HG03354 (cell line): ENCODE measurements at regions not wholly inside any gene's neighbourhood (a gene's known extent, or its start where the extent isn't known, plus 50 kb on each side); places are given as distances from the start of the nearest gene placed in this dataset.
A peak's percentile ranks its signal among the peaks of the same experiment; 100 is the strongest.
"Not testable (repeated sequence)": the region's sequence is repeated elsewhere in the genome, so short reads cannot be mapped to it uniquely, and the experiment has no call there.

ENCODE experiments used
- ATAC-seq: cut with Tn5 transposase; IDR thresholded peaks from one replicate; pipeline ENCODE4 v1.9.1; 2021; ENCODE audit warnings: mild to moderate bottlenecking; ENCODE audit not compliant: unreplicated experiment, poor library complexity, severe bottlenecking

DNA sequence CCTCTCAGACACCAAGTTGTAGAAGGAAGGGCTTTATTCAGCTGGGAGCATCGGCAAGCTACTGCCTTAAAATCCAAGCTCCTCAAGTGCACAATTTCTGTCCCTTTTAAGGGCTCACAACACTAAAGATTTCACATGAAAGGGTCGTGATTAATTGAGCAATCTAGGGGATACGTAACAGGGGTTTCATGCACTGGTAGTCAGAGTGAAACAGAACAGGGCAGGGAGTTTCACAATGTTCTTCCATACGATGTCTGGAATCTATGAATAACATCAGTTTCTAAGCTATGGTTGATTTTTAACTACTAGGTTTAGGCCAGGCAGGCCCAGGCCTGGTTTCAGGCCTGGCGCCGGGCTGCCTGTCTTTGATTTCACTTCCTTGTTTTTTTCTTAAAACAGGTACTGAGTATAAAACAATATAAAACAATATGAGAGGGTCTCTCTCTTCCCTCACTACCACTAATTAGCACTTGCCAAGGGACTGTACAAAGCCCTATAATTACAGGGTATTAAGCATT lies 315.4 kb downstream of the NAF1 start:
- peak; percentile 47 for ATAC-seq

GRCh38 chr4:162849937-162850336 lies 316.8 kb downstream of the NAF1 start:
- ATAC-seq, result no peak

DNA sequence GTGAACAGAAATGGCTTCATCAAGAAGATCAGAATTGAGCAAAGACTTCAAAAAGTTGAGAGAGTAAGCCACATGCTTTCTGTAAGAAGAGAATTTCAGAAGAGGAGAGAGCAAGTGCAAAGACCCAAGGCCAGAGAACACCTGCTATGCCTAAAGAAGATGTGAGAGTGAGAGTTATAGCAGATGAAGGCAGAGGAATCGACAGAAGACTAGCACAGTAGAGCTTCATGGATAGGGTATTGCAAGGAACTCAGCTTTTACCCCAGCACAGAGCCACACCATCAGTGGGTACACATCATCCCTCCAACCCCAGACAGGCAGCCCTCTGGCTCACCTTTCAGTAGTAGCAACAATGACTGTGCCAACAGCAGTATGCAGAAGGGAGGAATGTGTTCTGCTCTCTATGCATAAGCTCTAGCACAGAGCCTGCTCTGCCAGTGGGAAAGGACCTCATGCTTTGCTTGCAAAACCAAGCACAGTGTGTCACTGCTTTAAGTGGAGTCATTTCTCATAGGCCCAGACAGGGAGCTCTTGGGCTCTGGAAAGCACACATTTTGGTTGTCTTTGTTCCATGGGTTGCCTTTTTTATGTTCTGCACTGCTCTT lies 318.6 kb downstream of the NAF1 start:
- peak; percentile 49 for ATAC-seq

- ATAC-seq, result no peak
Observed at GRCh38 chr4:162841753-162842152, 324.9 kb downstream of the NAF1 start.

DNA sequence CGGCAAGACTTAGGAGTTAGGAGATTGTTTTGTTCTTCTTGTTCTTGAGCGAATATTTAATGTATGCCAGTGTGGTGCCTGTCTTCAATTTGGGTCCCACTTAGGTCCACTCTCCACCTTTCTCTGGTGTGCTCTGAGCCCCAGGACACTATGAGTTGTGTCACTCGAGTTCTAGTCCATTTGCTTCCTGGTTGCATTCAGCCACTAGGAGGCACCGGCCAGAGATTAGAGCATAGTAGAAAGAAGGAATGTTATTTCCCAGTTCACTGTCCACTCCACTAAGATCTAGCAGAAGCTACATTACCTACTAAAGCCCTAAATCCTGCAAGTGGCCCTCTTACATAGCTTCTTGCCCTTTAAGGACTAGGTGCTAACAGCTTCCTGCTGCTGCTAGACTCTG lies 326.9 kb downstream of the NAF1 start:
- ATAC-seq, result no peak

DNA sequence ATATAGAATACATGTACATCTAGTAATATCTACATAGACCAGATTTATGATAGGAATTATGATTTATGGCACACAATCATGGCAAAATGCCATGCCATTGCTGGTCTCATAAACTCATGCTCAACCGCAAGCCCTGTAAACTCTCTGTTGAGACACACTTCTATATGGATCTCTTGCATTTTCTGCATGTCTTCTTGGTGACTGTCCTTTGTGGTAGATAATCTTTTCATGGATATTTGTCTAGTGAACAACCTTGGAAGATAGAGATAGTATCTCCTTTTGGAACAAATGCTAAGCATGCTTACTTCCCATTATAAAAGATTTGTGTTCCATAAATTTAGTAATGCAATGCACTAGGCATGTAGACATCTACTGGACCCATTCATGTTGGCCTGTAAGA lies 328.0 kb downstream of the NAF1 start:
- no peak for ATAC-seq

DNA sequence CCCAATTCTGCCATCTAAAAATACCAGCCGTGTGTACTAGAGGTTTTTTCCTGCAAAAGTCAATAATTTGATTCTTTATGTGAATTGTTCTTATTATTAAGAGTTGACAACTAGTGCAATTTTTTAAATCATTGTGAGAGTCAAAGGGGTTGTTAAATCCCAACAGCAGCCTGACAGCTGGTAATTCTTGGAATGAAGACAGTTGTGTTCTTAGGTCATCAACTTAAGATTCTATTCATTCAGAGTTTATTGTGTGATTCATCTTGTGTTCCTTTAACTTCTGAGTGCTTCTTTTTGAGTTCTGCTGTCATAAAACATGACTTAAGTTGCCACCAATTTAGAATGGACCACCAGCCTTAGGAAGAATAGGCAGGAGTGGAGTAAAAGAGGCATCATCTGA lies 329.0 kb downstream of the NAF1 start:
- ATAC-seq, result no peak

DNA sequence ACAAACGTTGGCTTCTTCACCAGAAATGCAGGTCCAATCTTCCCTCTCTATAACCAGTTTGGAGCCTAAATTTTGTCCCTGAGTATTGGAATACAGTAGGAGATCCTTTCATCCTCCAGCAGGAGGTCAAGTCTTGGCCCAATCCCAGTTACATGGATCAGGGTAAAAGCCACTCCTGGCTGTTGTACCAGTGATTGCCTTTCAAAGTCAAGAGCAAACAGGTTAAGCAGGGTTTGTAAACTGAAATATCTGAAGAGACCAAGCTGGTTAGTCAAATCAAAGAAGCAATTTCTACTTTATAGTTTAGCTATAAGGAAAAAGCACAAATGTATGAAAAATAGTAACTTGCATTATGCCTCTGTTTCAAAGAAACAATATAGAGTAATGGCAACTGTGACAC lies 329.4 kb downstream of the NAF1 start:
- ATAC-seq, result no peak

DNA sequence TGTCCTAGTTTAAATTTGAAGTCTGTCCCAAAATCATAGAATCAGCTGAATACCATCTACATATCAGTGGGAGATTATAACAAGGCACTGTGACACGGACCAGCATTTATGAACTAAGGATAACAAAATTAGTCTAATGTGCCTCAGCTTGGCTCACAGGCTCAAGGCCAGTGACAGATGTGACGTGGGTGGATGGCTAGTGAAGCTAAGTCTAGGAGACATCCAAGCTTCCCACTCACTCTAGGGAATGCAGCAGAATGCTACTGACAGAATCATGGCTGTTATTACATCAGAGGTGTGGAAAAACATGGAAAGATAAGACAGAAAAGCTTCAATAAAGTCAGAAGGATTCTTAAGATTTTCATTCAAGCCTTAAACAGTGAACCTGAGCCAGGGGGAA lies 329.9 kb downstream of the NAF1 start:
- no peak for ATAC-seq

DNA sequence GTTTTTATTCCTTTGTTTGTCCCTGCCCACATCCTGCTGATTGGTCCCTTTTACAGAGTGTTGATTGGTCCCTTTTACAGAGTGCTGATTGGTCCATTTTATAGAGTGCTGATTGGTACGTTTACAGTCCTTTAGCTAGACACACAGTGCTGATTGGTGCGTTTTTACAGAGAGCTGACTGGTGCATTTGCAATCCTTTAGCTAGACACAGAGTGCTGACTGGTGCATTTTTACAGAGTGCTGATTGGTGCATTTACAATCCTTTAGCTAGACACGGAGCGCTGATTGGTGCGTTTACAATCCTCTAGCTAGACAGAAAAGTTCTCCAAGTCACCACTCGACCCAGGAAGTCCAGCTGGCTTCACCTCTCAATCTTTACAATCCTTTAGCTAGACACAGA lies 330.4 kb downstream of the NAF1 start:
- ATAC-seq, result not testable (repeated sequence)

- ATAC-seq, result no peak
Observed at GRCh38 chr4:162830899-162831298, 335.8 kb downstream of the NAF1 start.

DNA sequence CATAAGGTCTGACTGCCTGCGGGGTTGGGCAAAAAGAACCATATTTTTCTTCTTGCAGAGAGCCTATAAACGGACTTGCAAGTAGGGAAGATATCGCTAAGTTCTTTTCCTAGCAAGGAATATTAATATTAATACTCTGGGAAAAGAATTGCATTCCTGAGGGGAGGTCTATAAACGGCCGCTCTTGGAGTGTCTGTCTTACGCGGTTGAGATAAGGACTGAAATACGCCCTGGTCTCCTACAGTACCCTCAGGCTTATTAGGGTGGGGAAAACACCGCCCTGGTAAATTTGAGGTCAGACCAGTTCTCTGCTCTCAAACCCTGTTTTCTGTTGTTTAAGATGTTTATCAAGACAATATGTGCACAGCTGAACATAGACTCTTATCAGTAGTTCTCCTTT lies 349.3 kb downstream of the NAF1 start:
- ATAC-seq, result not testable (repeated sequence)

- no peak for ATAC-seq
Observed at GRCh38 chr4:162804351-162804924, 362.3 kb downstream of the NAF1 start.

DNA sequence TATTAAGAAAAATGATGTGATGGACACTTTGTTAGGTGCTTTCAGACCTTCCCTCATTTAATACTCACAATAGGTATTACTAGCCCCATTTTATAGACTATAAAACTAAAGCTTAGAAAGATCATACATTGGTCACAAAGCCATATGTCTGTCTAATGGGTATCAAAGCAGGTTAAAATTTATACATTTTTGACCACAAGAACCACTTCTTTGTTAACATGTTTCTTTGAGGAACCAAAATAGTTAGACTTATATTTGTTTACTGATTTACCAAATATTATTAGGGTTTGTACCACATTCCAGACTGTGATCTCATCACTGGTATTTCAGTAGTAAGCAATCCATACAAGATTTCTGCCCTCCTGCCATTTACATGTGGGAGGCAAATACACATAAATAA lies 363.3 kb downstream of the NAF1 start:
- peak; percentile 81 for ATAC-seq

GRCh38 chr4:162797108-162797507 lies 369.6 kb downstream of the NAF1 start:
- ATAC-seq, result no peak

GRCh38 chr4:162793571-162793970 lies 373.1 kb downstream of the NAF1 start:
- no peak for ATAC-seq

GRCh38 chr4:162793004-162793403 lies 373.7 kb downstream of the NAF1 start:
- no peak for ATAC-seq

DNA sequence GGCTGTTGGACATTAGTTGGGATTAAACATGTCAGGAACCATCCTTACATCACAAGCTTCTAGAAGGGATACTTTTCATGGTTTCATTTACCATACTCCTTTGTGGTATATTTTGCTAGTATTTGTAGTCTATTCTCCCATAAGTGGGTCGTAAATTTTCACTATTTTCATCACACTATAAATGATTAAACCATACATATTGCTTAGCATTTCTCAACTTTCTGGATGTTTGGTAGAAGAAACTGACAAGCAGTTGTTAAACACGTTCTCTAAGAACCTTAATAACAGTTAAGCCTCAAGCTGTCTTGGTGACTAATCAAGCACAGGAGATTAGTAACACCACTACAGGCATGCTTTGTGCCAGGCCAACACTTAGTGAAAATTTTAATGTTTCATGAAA lies 375.5 kb downstream of the NAF1 start:
- no peak for ATAC-seq

GRCh38 chr4:162787120-162787519 lies 379.6 kb downstream of the NAF1 start:
- no peak for ATAC-seq

DNA sequence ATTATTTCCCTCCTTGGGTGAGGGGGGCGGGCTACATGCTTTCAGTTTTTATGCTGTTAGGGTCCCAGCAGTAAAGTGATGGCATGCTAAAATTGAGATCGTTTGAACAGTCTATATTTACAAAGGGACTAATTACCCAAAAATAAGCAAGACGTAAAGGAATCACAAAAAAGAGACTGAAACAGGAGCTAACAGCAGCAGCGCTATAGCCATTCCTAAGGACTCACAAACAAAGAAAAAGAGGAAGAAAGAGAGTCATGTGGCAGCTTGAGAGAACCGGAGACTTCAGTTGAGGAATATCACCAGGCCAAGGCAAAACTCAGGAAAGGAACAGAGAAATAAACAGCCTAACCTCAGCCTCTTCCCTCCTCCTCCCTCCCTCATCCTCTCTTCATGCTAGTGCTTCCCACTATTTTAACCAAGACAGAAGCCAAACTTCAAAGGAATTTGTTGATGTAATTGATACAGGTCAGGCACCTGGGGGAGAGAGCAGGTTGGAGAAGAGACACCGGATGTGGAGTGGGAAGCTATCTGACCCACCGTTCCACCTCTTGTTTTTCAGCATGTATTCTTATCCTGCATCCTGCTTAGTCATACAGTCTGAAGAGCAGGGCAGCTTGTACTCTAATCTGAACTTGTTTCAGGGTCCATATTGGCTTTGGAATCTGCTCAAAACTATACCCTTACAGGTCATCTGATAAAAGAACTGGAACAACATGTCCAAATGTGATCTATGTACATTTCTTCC lies 383.7 kb downstream of the NAF1 start:
- no peak for ATAC-seq

DNA sequence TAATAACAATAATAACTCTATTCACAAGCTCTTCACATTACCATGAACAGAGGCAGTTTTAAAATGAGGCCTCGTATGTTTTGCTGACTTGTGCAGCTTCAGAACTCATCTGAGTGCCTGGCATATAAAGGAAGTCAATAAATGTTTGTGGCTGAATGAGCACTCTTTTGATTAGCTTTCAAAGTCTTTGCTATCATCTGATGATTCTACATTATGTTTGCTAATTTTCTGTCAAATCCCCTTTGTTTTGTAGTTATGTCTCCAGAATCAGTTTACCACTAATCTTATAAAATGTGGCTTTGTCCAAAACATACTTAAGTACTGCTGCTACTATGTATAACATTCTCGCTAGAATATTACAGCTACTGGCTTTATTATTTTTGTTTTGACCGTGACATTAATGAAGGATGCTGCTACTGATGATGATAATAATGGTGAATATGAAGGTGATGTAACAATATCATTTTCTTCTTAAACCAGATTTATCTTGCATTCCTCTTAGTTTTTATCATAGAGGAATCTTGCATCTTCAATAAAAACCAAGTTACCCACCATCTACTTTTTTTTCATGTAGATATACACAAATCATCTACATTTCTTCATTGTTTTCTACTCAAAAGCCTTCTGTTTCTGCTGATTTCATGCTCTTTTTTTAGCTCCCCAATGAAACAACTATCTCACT lies 384.5 kb downstream of the NAF1 start:
- ATAC-seq, result no peak
